GM12865 (cell line): ENCODE measurements at regions not wholly inside any gene's neighbourhood (a gene's known extent, or its start where the extent isn't known, plus 50 kb on each side); places are given as distances from the start of the nearest gene placed in this dataset.

Source experiments
- DNase-seq: peaks from one replicate; pipeline ENCODE4 v3.0.0; 2010; ENCODE audit warnings: low read depth
- H3K4me3 ChIP-seq: 2 replicates; pipeline ENCODE4 v1.5.1; 2011; ENCODE audit warnings: mild to moderate bottlenecking, low read depth, low read length, control low read depth
- CTCF ChIP-seq: IDR thresholded peaks from 2 replicates; pipeline ENCODE4 v1.5.1; 2011; ENCODE audit warnings: low read length, control low read depth, low read depth, inconsistent platforms; ENCODE audit not compliant: insufficient read depth; ENCODE audit errors: missing control alignments

GRCh38 chr5:77912721-77913120 is 136.6 kb upstream of the TBCA start:
- no peak for DNase-seq
- H3K4me3 ChIP-seq: no peak overlapping the region
- TF ChIP-seq CTCF: no peak

- no peak for TF ChIP-seq CTCF
- no peak overlapping the region for H3K4me3 ChIP-seq
- no peak for DNase-seq
These were observed 134.6 kb upstream of the TBCA start for GRCh38 chr5:77910602-77911188.

- DNase-seq: no peak
- H3K4me3 ChIP-seq: no peak overlapping the region
- TF ChIP-seq CTCF: no peak
These were observed 133.1 kb upstream of the TBCA start for GRCh38 chr5:77909237-77909636.

GRCh38 chr5:77908787-77909186 is 132.6 kb upstream of the TBCA start:
- no peak for DNase-seq
- H3K4me3 ChIP-seq: no peak overlapping the region
- no peak for TF ChIP-seq CTCF

GRCh38 chr5:77907786-77908185 is 131.6 kb upstream of the TBCA start:
- DNase-seq: no peak
- no peak for TF ChIP-seq CTCF
- H3K4me3 ChIP-seq: no peak overlapping the region

- H3K4me3 ChIP-seq: no peak overlapping the region
- TF ChIP-seq CTCF: no peak
- no peak for DNase-seq
These were observed 130.7 kb upstream of the TBCA start for GRCh38 chr5:77906806-77907205.

GRCh38 chr5:77904362-77904761 is 128.2 kb upstream of the TBCA start:
- no peak for DNase-seq
- H3K4me3 ChIP-seq: no peak overlapping the region
- TF ChIP-seq CTCF: no peak
